SK-N-SH treated with all-trans-retinoic acid at 6 μM for 48 hours (cell line): ENCODE measurements at regions not wholly inside any gene's neighbourhood (a gene's known extent, or its start where the extent isn't known, plus 50 kb on each side); places are given as distances from the start of the nearest gene placed in this dataset.

Experiments
- CREB5 ChIP-seq: fragments of 250-450 bp; sonication (Bioruptor Pico); IDR thresholded peaks from 2 replicates; pipeline ENCODE4 v1.5.1; 2020; ENCODE audit warnings: low read depth, mild to moderate bottlenecking, moderate library complexity
- CSRNP3 ChIP-seq: fragments of 250-450 bp; sonication (Bioruptor Pico); IDR thresholded peaks from 2 replicates; pipeline ENCODE4 v1.5.1; 2021; ENCODE audit warnings: mild to moderate bottlenecking, moderate library complexity
- ISL1 ChIP-seq: fragments of 250-450 bp; sonication (Bioruptor Pico); IDR thresholded peaks from 2 replicates; pipeline ENCODE4 v2.1.2; 2022; ENCODE audit warnings: mild to moderate bottlenecking, moderate library complexity
- PATZ1 ChIP-seq: fragments of 250-450 bp; sonication (Bioruptor Pico); IDR thresholded peaks from 2 replicates; pipeline ENCODE4 v1.8.0; 2020; ENCODE audit warnings: mild to moderate bottlenecking, moderate library complexity, borderline replicate concordance
- RARB ChIP-seq: fragments of 250-450 bp; sonication (Bioruptor Pico); IDR thresholded peaks from 2 replicates; pipeline ENCODE4 v1.8.0; 2021; ENCODE audit warnings: mild to moderate bottlenecking, moderate library complexity
- TCF4 ChIP-seq: fragments of 250-450 bp; sonication (Bioruptor Pico); IDR thresholded peaks from 2 replicates; pipeline ENCODE4 v1.8.0; 2021; ENCODE audit warnings: mild to moderate bottlenecking, moderate library complexity, borderline replicate concordance
- TSHZ2 ChIP-seq: fragments of 250-450 bp; sonication (Bioruptor Pico); IDR thresholded peaks from 2 replicates; pipeline ENCODE4 v1.5.0; 2020; ENCODE audit warnings: mild to moderate bottlenecking, moderate library complexity
- ZFP30 ChIP-seq: fragments of 450-650 bp; formaldehyde crosslinking; IDR thresholded peaks from 2 replicates; pipeline ENCODE4 v1.5.0; 2022; ENCODE audit warnings: mild to moderate bottlenecking, moderate library complexity
- ZNF565 ChIP-seq: fragments of 450-650 bp; formaldehyde crosslinking; conservative IDR thresholded peaks from 2 replicates; pipeline ENCODE4 v1.5.0; 2020; ENCODE audit warnings: low read depth, mild to moderate bottlenecking, moderate library complexity

- no peak for TF ChIP-seq ZFP30 (CRISPR knock-in tag)
- no peak for TF ChIP-seq PATZ1 (CRISPR knock-in tag)
- TF ChIP-seq TCF4 (CRISPR knock-in tag): peak; percentile 54; the same call in 1 of the 2 replicates
- no peak for TF ChIP-seq TSHZ2 (CRISPR knock-in tag)
- no peak for TF ChIP-seq CSRNP3 (CRISPR knock-in tag)
- no peak for TF ChIP-seq ZNF565 (CRISPR knock-in tag)
- no peak for TF ChIP-seq RARB (CRISPR knock-in tag)
- TF ChIP-seq ISL1 (CRISPR knock-in tag): no peak
- TF ChIP-seq CREB5 (CRISPR knock-in tag): no peak
These were observed 71.6 kb upstream of the SLC5A12 start for GRCh38 chr11:26793487-26793886.
